CD4-positive, alpha-beta memory T cell (primary cell): ENCODE measurements at regions not wholly inside any gene's neighbourhood (a gene's known extent, or its start where the extent isn't known, plus 50 kb on each side); places are given as distances from the start of the nearest gene placed in this dataset.
A peak's percentile ranks its signal among the peaks of the same experiment; 100 is the strongest.

Source experiments
- CTCF ChIA-PET: fragments of 350-600 bp; sonication (Branson Sonifier 250); formaldehyde crosslinking; loops from one replicate; lab custom pipeline; 2021; ENCODE audit warnings: inconsistent platforms; ENCODE audit not compliant: partially characterized antibody; lab: Charles Lee
- POLR2A ChIA-PET: fragments of 350-600 bp; sonication (Branson Sonifier 250); formaldehyde crosslinking; loops from one replicate; lab custom pipeline; 2021; ENCODE audit not compliant: partially characterized antibody; lab: Charles Lee
- DNase-seq, 5 donors: peaks; one replicate each; pipeline versions ENCODE4 v3.0.0 to v3.0.0-alpha.2; 2020 to 2022; ENCODE audit warnings: mixed read lengths in 1 of 5
- H3K27ac ChIP-seq: one replicate; pipeline ENCODE4 v1.7.0; 2013; ENCODE audit warnings: low read depth, low read length
- H3K27me3 ChIP-seq: 2 replicates; pipeline ENCODE4 v1.7.0; 2013; ENCODE audit warnings: mild to moderate bottlenecking, low read length, moderate library complexity; ENCODE audit not compliant: insufficient read depth
- H3K36me3 ChIP-seq: 2 replicates; pipeline ENCODE4 v1.7.0; 2013; ENCODE audit warnings: mild to moderate bottlenecking, low read length, moderate library complexity; ENCODE audit not compliant: insufficient read depth
- H3K4me1 ChIP-seq: 2 replicates; pipeline ENCODE4 v1.7.0; 2013; ENCODE audit warnings: mild to moderate bottlenecking, low read length, moderate library complexity; ENCODE audit not compliant: insufficient read depth
- H3K4me3 ChIP-seq, 2 donors: one replicate each; pipeline ENCODE4 v1.7.0; 2013; ENCODE audit warnings: low read length in 2 of 2, mild to moderate bottlenecking in 1 of 2
- H3K9me3 ChIP-seq, 2 donors: one replicate each; pipeline ENCODE4 v1.7.0; 2013; ENCODE audit warnings: low read length in 2 of 2, control low read depth in 1 of 2; ENCODE audit not compliant: control insufficient read depth in 1 of 2
- H3K27ac Mint-ChIP-seq, 7 donors: one replicate each; pipeline ENCODE4 v1.8.0; 2020 to 2021; ENCODE audit warnings: mixed read lengths in 7 of 7, mild to moderate bottlenecking in 6 of 7, inconsistent platforms in 3 of 7, moderate library complexity in 3 of 7
- H3K27me3 Mint-ChIP-seq, 2 donors: one replicate each; pipeline ENCODE4 v1.8.0; 2020 to 2021; ENCODE audit warnings: mixed read lengths in 2 of 2
- H3K36me3 Mint-ChIP-seq, 2 donors: one replicate each; pipeline ENCODE4 v1.8.0; 2020 to 2021; ENCODE audit warnings: mixed read lengths in 2 of 2, inconsistent platforms in 1 of 2, mild to moderate bottlenecking in 1 of 2
- H3K4me1 Mint-ChIP-seq, 4 donors: one replicate each; pipeline ENCODE4 v1.8.0; 2020 to 2021; ENCODE audit warnings: mixed read lengths in 4 of 4, mild to moderate bottlenecking in 1 of 4
- H3K4me3 Mint-ChIP-seq, 8 donors: one replicate each; pipeline ENCODE4 v1.8.0; 2020 to 2021; ENCODE audit warnings: mixed read lengths in 8 of 8, mild to moderate bottlenecking in 7 of 8, moderate library complexity in 6 of 8, inconsistent platforms in 3 of 8
- H3K9me3 Mint-ChIP-seq, 8 donors: one replicate each; pipeline ENCODE4 v1.8.0; 2020 to 2021; ENCODE audit warnings: mixed read lengths in 8 of 8, mild to moderate bottlenecking in 5 of 8, inconsistent platforms in 3 of 8, moderate library complexity in 1 of 8
- intact Hi-C: fragments of 100-400 bp; cut with micrococcal nuclease; formaldehyde crosslinking; loops from one replicate; pipeline ENCODE4 v1.15.1; 2023

DNA sequence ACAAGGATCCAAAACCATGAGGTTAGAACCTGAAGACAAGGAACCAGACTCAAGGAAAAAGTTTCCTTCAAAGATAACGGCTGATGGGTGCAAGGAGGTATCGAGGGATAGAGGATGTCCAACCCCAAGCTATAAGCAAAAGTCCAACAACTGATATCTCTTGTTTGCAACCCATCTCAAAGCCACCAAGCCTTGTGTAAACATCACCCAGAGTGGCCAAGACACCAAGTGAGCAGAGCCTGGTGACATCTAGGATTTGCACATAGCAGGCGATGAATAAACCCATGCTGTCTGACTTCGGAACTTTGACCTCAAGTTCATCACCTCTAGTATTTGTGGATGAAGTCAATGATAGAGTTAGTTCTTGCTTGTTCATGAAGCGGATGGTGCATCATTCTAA, 180.7 kb downstream of the ETS2 start:
- Histone ChIP-seq H3K27me3 (peaks cover 4% of the 10 kb centered on the region), H3K9me3 (no peaks in the 10 kb centered on the region), H3K27ac (no peak overlapping the region), H3K4me1 (no peaks in the 10 kb centered on the region), H3K4me3 (no peak overlapping the region), H3K36me3 (no peaks in the 10 kb centered on the region)
- no peak overlapping the region for H3K27ac Mint-ChIP-seq
- intact Hi-C loops: no loop called here
- H3K4me3 Mint-ChIP-seq: no peak overlapping the region
- peaks cover 0 to 3% (median 0%) of the 10 kb centered on the region in 8 donors for H3K9me3 Mint-ChIP-seq
- no peak for DNase-seq
- H3K4me1 Mint-ChIP-seq: peaks cover 0 to 9% (median 5%) of the 10 kb centered on the region in 4 donors
- ChIA-PET POLR2A (no interaction called here), CTCF (no interaction called here)
- H3K27me3 Mint-ChIP-seq: peaks cover 33 to 54% of the 10 kb centered on the region in 2 donors
- H3K36me3 Mint-ChIP-seq: no peaks in the 10 kb centered on the region

DNA sequence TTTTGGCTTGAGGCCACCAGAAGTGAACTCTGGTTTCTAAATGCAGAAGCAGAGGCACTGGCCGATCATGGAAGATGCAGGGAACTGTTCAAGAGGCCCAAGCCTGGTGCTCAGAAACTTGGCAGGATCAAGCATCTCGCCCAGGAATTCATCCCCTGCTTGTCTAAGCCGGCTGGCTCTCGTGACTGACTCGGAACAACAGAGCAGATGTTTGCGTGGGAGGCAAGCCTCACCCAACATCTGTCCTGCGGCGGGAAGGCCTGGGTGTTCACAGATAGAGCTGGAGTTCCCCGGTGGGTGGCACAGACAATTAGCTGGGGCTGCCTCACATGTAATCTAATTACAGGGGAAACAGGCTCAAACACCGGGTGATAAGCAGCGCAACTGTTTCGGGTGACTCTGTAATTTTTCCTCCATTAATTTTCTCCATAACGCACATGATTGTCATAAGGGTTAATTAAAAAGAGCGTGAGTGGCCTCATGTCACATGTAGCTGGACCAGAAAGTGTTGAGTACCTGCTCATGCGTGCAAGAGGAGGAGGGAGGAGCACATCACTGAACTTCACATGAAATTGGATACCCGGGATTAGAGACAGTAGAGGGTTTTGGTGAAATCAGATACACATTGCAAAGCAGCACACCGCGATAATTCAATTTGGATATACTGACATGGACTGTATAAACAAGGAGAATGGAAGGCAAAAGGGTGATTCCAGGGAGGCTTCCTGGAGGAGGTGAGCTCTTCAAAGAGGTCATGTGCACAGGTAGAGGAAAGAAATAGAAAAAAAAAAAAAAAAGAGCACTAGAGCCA, 180.0 kb downstream of the ETS2 start:
- H3K27ac Mint-ChIP-seq: no peak overlapping the region
- H3K4me1 ChIP-seq: no peaks in the 10 kb centered on the region
- DNase-seq: no peak
- H3K4me3 Mint-ChIP-seq: peak overlapping the region in 1 of 8 donors; percentile 9
- peaks cover 2% of the 10 kb centered on the region for H3K27me3 ChIP-seq
- H3K27me3 Mint-ChIP-seq: peaks cover 33 to 55% of the 10 kb centered on the region in 2 donors
- no peaks in the 10 kb centered on the region for H3K36me3 ChIP-seq
- H3K9me3 Mint-ChIP-seq: peaks cover 0 to 3% (median 0%) of the 10 kb centered on the region in 8 donors
- no peaks in the 10 kb centered on the region for H3K9me3 ChIP-seq
- POLR2A ChIA-PET: no interaction called here
- no peak overlapping the region for H3K4me3 ChIP-seq
- no peaks in the 10 kb centered on the region for H3K36me3 Mint-ChIP-seq
- H3K27ac ChIP-seq: no peak overlapping the region
- H3K4me1 Mint-ChIP-seq: peaks cover 0 to 9% (median 5%) of the 10 kb centered on the region in 4 donors
- CTCF ChIA-PET: no interaction called here
- intact Hi-C loops: no loop called here

DNA sequence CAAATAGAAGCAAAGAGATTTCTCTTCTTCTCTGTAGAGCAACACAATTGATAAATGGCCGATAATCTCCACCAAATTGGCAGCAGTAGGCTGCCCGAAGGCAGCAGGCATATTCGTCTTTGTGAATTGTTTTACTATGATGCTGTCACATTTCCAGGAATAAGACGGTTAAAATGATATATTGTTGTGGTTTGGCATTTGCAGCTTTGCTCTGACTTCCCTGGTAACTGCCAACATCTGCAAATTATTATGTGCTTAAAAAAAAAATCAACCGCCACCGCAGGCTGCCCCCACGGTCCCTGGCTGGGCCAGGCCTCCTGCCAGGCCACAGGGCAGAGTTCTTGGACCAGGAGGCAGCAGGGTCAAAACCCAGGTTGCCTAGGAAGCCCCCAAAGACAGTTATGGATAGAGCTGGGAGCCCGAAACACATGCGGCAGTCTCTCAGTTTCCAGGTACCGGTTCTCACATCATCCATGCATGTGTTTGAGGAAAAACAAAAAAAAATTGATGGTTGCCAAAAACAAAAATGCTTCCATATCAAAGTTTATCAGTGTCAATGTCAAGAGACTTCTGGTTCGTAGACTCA, 179.3 kb downstream of the ETS2 start:
- ChIA-PET POLR2A (no interaction called here), CTCF (no interaction called here)
- Histone ChIP-seq H3K27me3 (peaks cover 3% of the 10 kb centered on the region), H3K4me3 (no peak overlapping the region), H3K27ac (no peak overlapping the region), H3K9me3 (no peaks in the 10 kb centered on the region), H3K36me3 (no peaks in the 10 kb centered on the region), H3K4me1 (no peaks in the 10 kb centered on the region)
- peaks cover 0 to 3% (median 0%) of the 10 kb centered on the region in 8 donors for H3K9me3 Mint-ChIP-seq
- H3K4me1 Mint-ChIP-seq: peaks cover 0 to 9% (median 5%) of the 10 kb centered on the region in 4 donors
- no peak for DNase-seq
- no peak overlapping the region for H3K27ac Mint-ChIP-seq
- no peak overlapping the region for H3K4me3 Mint-ChIP-seq
- peaks cover 33 to 57% of the 10 kb centered on the region in 2 donors for H3K27me3 Mint-ChIP-seq
- intact Hi-C loops: no loop called here
- H3K36me3 Mint-ChIP-seq: no peaks in the 10 kb centered on the region

DNA sequence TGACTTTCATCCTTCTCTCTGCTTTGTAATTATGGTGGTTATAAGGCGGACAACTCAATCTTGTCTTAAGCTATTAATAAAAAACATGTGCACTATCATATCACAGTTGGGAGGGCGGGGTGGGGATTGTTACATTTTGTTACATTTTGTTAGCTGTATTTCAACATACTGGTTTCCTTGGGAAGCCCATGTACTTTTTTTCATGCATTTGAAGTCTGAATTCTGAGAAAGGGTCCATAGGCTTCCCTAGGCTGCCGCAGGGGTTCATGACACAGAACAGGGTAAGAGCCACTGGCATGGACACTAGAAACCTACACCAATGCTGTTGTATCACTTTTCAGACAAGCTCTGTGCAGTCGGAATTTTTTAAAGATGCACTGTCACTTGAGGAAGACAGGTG, 178.8 kb downstream of the ETS2 start:
- H3K4me3 ChIP-seq: no peak overlapping the region
- no peaks in the 10 kb centered on the region for H3K4me1 ChIP-seq
- Mint-ChIP-seq H3K36me3 (no peaks in the 10 kb centered on the region), H3K27me3 (peaks cover 33 to 61% of the 10 kb centered on the region in 2 donors), H3K9me3 (peaks cover 0 to 3% (median 0%) of the 10 kb centered on the region in 8 donors), H3K27ac (no peak overlapping the region), H3K4me1 (peaks cover 0 to 9% (median 5%) of the 10 kb centered on the region in 4 donors), H3K4me3 (no peak overlapping the region)
- H3K36me3 ChIP-seq: no peaks in the 10 kb centered on the region
- no peaks in the 10 kb centered on the region for H3K9me3 ChIP-seq
- ChIA-PET CTCF (no interaction called here), POLR2A (no interaction called here)
- H3K27me3 ChIP-seq: peaks cover 4% of the 10 kb centered on the region
- intact Hi-C loops: no loop called here
- H3K27ac ChIP-seq: no peak overlapping the region
- DNase-seq: no peak

DNA sequence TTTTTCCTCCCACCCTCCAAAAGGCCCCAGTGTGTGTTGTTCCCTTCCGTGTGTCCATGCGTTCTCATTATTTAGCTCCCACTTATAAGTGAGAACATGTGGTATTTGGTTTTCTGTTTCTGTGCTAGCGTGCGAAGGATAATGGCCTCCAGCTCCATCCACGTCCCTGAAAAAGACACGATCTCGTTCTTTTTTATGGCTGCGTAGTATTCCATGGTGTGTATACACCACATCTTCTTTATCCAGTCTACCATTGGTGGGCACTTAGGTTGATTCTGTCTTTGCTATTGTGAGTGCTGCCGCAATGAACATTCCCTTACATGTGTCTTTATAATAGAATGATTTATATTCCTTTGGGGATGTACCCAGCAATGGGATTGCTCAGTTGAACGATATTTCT, 177.8 kb downstream of the ETS2 start:
- Mint-ChIP-seq H3K4me3 (no peak overlapping the region), H3K27ac (no peak overlapping the region), H3K4me1 (peaks cover 0 to 9% (median 5%) of the 10 kb centered on the region in 4 donors), H3K9me3 (peaks cover 0 to 3% (median 0%) of the 10 kb centered on the region in 8 donors), H3K27me3 (peaks cover 33 to 56% of the 10 kb centered on the region in 2 donors), H3K36me3 (no peaks in the 10 kb centered on the region)
- no peak for DNase-seq
- CTCF ChIA-PET: no interaction called here
- no peaks in the 10 kb centered on the region for H3K9me3 ChIP-seq
- POLR2A ChIA-PET: no interaction called here
- H3K4me1 ChIP-seq: no peaks in the 10 kb centered on the region
- H3K27me3 ChIP-seq: peaks cover 4% of the 10 kb centered on the region
- H3K27ac ChIP-seq: no peak overlapping the region
- no peak overlapping the region for H3K4me3 ChIP-seq
- intact Hi-C loops: no loop called here
- H3K36me3 ChIP-seq: no peaks in the 10 kb centered on the region

GRCh38 chr21:38982804-38983203, 177.1 kb downstream of the ETS2 start:
- intact Hi-C loops: no loop called here
- H3K27me3 ChIP-seq: peaks cover 4% of the 10 kb centered on the region
- DNase-seq: no peak
- CTCF ChIA-PET: no interaction called here
- no peak overlapping the region for H3K27ac ChIP-seq
- no peak overlapping the region for H3K4me3 ChIP-seq
- Mint-ChIP-seq H3K4me3 (no peak overlapping the region), H3K9me3 (peaks cover 0 to 3% (median 0%) of the 10 kb centered on the region in 8 donors), H3K36me3 (no peaks in the 10 kb centered on the region), H3K27ac (no peak overlapping the region), H3K27me3 (peaks cover 35 to 51% of the 10 kb centered on the region in 2 donors), H3K4me1 (peaks cover 0 to 9% (median 5%) of the 10 kb centered on the region in 4 donors)
- no peaks in the 10 kb centered on the region for H3K36me3 ChIP-seq
- H3K9me3 ChIP-seq: no peaks in the 10 kb centered on the region
- no peaks in the 10 kb centered on the region for H3K4me1 ChIP-seq
- POLR2A ChIA-PET: no interaction called here

DNA sequence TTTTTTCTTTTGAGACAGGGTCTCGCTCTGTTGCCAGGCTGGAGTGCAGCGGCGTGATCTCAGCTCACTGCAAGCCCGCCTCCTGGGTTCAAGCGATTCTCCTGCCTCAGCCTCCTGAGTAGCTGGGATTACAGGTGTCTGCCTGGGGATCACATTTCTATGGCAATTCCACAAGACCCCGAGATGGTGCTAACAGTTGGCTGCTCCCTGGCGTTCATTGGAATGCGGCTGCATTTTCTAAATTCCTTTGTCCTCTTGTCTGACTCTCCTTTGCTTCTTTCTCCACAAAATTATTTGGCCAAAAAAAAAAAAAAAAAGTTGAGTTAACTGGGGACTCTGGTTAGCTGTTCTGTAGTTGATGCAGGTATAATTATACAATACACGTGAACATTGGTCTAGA, 176.4 kb downstream of the ETS2 start:
- Mint-ChIP-seq H3K9me3 (peaks cover 0 to 3% (median 0%) of the 10 kb centered on the region in 8 donors), H3K27me3 (peaks cover 33 to 49% of the 10 kb centered on the region in 2 donors), H3K36me3 (no peaks in the 10 kb centered on the region), H3K4me3 (no peak overlapping the region), H3K4me1 (peaks cover 0 to 9% (median 5%) of the 10 kb centered on the region in 4 donors), H3K27ac (no peak overlapping the region)
- ChIA-PET POLR2A (no interaction called here), CTCF (no interaction called here)
- peaks cover 4% of the 10 kb centered on the region for H3K27me3 ChIP-seq
- no peaks in the 10 kb centered on the region for H3K36me3 ChIP-seq
- no peaks in the 10 kb centered on the region for H3K4me1 ChIP-seq
- no peak for DNase-seq
- intact Hi-C loops: no loop called here
- no peaks in the 10 kb centered on the region for H3K9me3 ChIP-seq
- H3K27ac ChIP-seq: no peak overlapping the region
- H3K4me3 ChIP-seq: no peak overlapping the region
